SK-N-SH (cell line): ENCODE measurements at regions not wholly inside any gene's neighbourhood (a gene's known extent, or its start where the extent isn't known, plus 50 kb on each side); places are given as distances from the start of the nearest gene placed in this dataset.

Experiments
- CTCF ChIA-PET: fragments of 300-600, 350-600 bp; formaldehyde crosslinking; extraction: SDS; loops from one replicate; lab custom pipeline; 2021; lab: Yijun Ruan, JAX
- POLR2A ChIA-PET: fragments of 350-600 bp; sonication (Branson Sonifier 250); formaldehyde crosslinking; extraction: SDS; loops from one replicate; lab custom pipeline; 2020; ENCODE audit warnings: antibody characterized with exemption, inconsistent platforms; lab: Yijun Ruan, JAX
- DNase-seq: peaks from one replicate; pipeline ENCODE4 v3.0.0; 2012
- H2AFZ ChIP-seq: fragments of 200-600 bp; sonication (generic); 2 replicates; pipeline ENCODE4 v1.8.1; 2016; ENCODE audit warnings: antibody characterized with exemption, mild to moderate bottlenecking, low read depth
- H3F3A ChIP-seq: fragments of 200-600 bp; sonication (generic); replicated peaks from 2 replicates; pipeline ENCODE3; 2016; ENCODE audit warnings: antibody characterized with exemption, mild to moderate bottlenecking; ENCODE audit not compliant: insufficient read depth
- H3K27ac ChIP-seq, 2 experiments: fragments of 200-500 bp in 1 of 2; fragments of 200-600 bp in 1 of 2; sonication (Bioruptor generic) in 1 of 2; sonication (generic), shearing (Covaris generic) in 1 of 2; 2 replicates each; pipeline versions ENCODE4 v1.5.1 to v1.6.1; 2014 to 2016; ENCODE audit warnings: low read depth in 2 of 2, inconsistent platforms in 1 of 2, low read length in 1 of 2, mild to moderate bottlenecking in 1 of 2, mixed read lengths in 1 of 2
- H3K27me3 ChIP-seq: fragments of 200-600 bp; sonication (generic), shearing (Covaris generic); 2 replicates; pipeline ENCODE4 v1.6.1; 2016; ENCODE audit warnings: mixed run types; ENCODE audit not compliant: insufficient read depth
- H3K36me3 ChIP-seq, 2 experiments: fragments of 200-500 bp in 1 of 2; fragments of 200-600 bp in 1 of 2; sonication (Bioruptor generic) in 1 of 2; sonication (generic) in 1 of 2; replicated peaks in 1 of 2; 2 replicates each; pipeline versions ENCODE3 to v1.5.1; 2014 to 2016; ENCODE audit warnings: low read length in 1 of 2, mild to moderate bottlenecking in 1 of 2; ENCODE audit not compliant: insufficient read depth in 2 of 2, control insufficient read depth in 1 of 2
- H3K4me1 ChIP-seq, 2 experiments: fragments of 200-500 bp in 1 of 2; fragments of 200-600 bp in 1 of 2; sonication (Bioruptor generic) in 1 of 2; sonication (generic), shearing (Covaris generic) in 1 of 2; 2 replicates each; pipeline versions ENCODE4 v1.5.1 to v1.6.1; 2014 to 2016; ENCODE audit warnings: low read depth in 1 of 2, low read length in 1 of 2, mixed run types in 1 of 2; ENCODE audit not compliant: insufficient read depth in 2 of 2, control insufficient read depth in 1 of 2
- H3K4me2 ChIP-seq: fragments of 200-600 bp; sonication (generic), shearing (Covaris generic); 2 replicates; pipeline ENCODE4 v1.6.1; 2017; ENCODE audit warnings: mixed run types
- H3K4me3 ChIP-seq, 2 experiments: fragments of 200-500 bp in 1 of 2; fragments of 200-600 bp in 1 of 2; sonication (Bioruptor generic) in 1 of 2; sonication (generic), shearing (Covaris generic) in 1 of 2; 2 replicates each; pipeline versions ENCODE4 v1.5.1 to v1.8.1; 2014 to 2016; ENCODE audit warnings: low read depth in 2 of 2, inconsistent platforms in 1 of 2, low read length in 1 of 2, mild to moderate bottlenecking in 1 of 2, mixed read lengths in 1 of 2, moderate library complexity in 1 of 2
- H3K79me2 ChIP-seq: fragments of 200-600 bp; sonication (generic); 2 replicates; pipeline ENCODE4 v1.8.1; 2017; ENCODE audit warnings: mild to moderate bottlenecking; ENCODE audit not compliant: insufficient read depth
- H3K9ac ChIP-seq: fragments of 200-600 bp; sonication (generic); 2 replicates; pipeline ENCODE4 v1.6.1; 2017; ENCODE audit warnings: mixed run types
- H3K9me2 ChIP-seq: fragments of 200-600 bp; sonication (generic); 2 replicates; pipeline ENCODE4 v1.6.1; 2017; ENCODE audit warnings: mixed run types
- H3K9me3 ChIP-seq: fragments of 200-600 bp; sonication (generic); 2 replicates; pipeline ENCODE4 v1.6.1; 2017; ENCODE audit warnings: mixed run types, mild to moderate bottlenecking, moderate library complexity
- H4K20me1 ChIP-seq: fragments of 200-600 bp; sonication (generic); 2 replicates; pipeline ENCODE4 v1.6.1; 2017; ENCODE audit warnings: mild to moderate bottlenecking, mixed run types; ENCODE audit not compliant: insufficient read depth
- ELF1 ChIP-seq: IDR thresholded peaks from 2 replicates; pipeline ENCODE4 v1.4.0; 2012
- FOSL2 ChIP-seq: IDR thresholded peaks from 2 replicates; pipeline ENCODE4 v1.4.0; 2012; ENCODE audit warnings: low read depth, mild to moderate bottlenecking, moderate library complexity, borderline replicate concordance
- FOXJ3 ChIP-seq: sonication (generic); formaldehyde crosslinking; IDR thresholded peaks from 2 replicates; pipeline ENCODE4 v1.5.1; 2020; ENCODE audit warnings: mild to moderate bottlenecking, missing genetic modification reagents
- GABPA ChIP-seq: IDR thresholded peaks from 2 replicates; pipeline ENCODE4 v1.4.0; 2012; ENCODE audit warnings: low read depth, mild to moderate bottlenecking
- GATA2 ChIP-seq: sonication (generic); formaldehyde crosslinking; IDR thresholded peaks from 2 replicates; pipeline ENCODE4 v1.5.0; 2020; ENCODE audit warnings: mild to moderate bottlenecking, missing genetic modification reagents
- MAX ChIP-seq: IDR thresholded peaks from 2 replicates; pipeline ENCODE4 v1.4.0; 2012; ENCODE audit warnings: low read depth
- MXI1 ChIP-seq: IDR thresholded peaks from 2 replicates; pipeline ENCODE4 v1.6.1; 2012; ENCODE audit warnings: mild to moderate bottlenecking, low read depth, low read length, improper control_type of control experiment
- NFIC ChIP-seq: IDR thresholded peaks from 2 replicates; pipeline ENCODE4 v1.4.0; 2012; ENCODE audit warnings: borderline replicate concordance
- NRF1 ChIP-seq: IDR thresholded peaks from 2 replicates; pipeline ENCODE4 v1.6.1; 2012; ENCODE audit warnings: low read depth, mild to moderate bottlenecking, low read length
- POLR2AphosphoS5 ChIP-seq: IDR thresholded peaks from 2 replicates; pipeline ENCODE4 v1.6.1; 2012; ENCODE audit warnings: low read depth, low read length
- RAD21 ChIP-seq: IDR thresholded peaks from 2 replicates; pipeline ENCODE4 v1.6.1; 2012; ENCODE audit warnings: mild to moderate bottlenecking, low read length
- RCOR1 ChIP-seq: fragments of 150-350 bp; IDR thresholded peaks from 2 replicates; pipeline ENCODE4 v1.6.1; 2017; ENCODE audit warnings: antibody characterized with exemption, low read length
- RFX5 ChIP-seq: IDR thresholded peaks from 2 replicates; pipeline ENCODE4 v1.6.1; 2012; ENCODE audit warnings: mild to moderate bottlenecking, improper control_type of control experiment, low read length
- SIN3A ChIP-seq: IDR thresholded peaks from 2 replicates; pipeline ENCODE4 v1.6.1; 2012; ENCODE audit warnings: low read depth, mild to moderate bottlenecking, low read length, moderate library complexity, borderline replicate concordance
- SMC3 ChIP-seq: IDR thresholded peaks from 2 replicates; pipeline ENCODE4 v1.6.1; 2012; ENCODE audit warnings: low read depth, low read length, improper control_type of control experiment
- TCF12 ChIP-seq: IDR thresholded peaks from 2 replicates; pipeline ENCODE4 v1.4.0; 2012
- TEAD4 ChIP-seq: IDR thresholded peaks from 2 replicates; pipeline ENCODE4 v1.4.0; 2012; ENCODE audit warnings: mild to moderate bottlenecking, borderline replicate concordance; ENCODE audit not compliant: insufficient read depth
- WGBS: methylation state at CpG from one replicate; pipeline ENCODE4 v1.1.6; 2017; ENCODE audit warnings: low lambda C conversion rate; 5-methylcytosine and 5-hydroxymethylcytosine counted together
- TF ChIP-seq, protein P1 (sequence below): IDR thresholded peaks from 2 replicates; pipeline ENCODE4 v1.4.0; 2012; ENCODE audit warnings: low read depth, borderline replicate concordance
- TF ChIP-seq, protein P2 (sequence below): fragments of 200-600 bp; sonication (generic); IDR thresholded peaks from 2 replicates; pipeline ENCODE4 v1.6.1; 2017; ENCODE audit warnings: antibody characterized with exemption, mild to moderate bottlenecking, moderate library complexity
- TF ChIP-seq, protein P3 (sequence below): IDR thresholded peaks from 2 replicates; pipeline ENCODE4 v1.6.1; 2012; ENCODE audit warnings: mild to moderate bottlenecking, low read depth, low read length, moderate library complexity
- TF ChIP-seq, protein P4 (sequence below): IDR thresholded peaks from 2 replicates; pipeline ENCODE4; 2012
- TF ChIP-seq, protein P5 (sequence below): fragments of 150-350 bp; IDR thresholded peaks from 2 replicates; pipeline ENCODE4 v1.6.1; 2016; ENCODE audit warnings: mild to moderate bottlenecking, low read depth, low read length

GRCh38 chr7:9621927-9622326 is 1188.5 kb downstream of the NXPH1 start:
- TF ChIP-seq, protein P1, sequence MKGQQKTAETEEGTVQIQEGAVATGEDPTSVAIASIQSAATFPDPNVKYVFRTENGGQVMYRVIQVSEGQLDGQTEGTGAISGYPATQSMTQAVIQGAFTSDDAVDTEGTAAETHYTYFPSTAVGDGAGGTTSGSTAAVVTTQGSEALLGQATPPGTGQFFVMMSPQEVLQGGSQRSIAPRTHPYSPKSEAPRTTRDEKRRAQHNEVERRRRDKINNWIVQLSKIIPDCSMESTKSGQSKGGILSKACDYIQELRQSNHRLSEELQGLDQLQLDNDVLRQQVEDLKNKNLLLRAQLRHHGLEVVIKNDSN, result no peak
- no peak for TF ChIP-seq SIN3A
- no peak for TF ChIP-seq FOXJ3 (CRISPR knock-in tag)
- no peak for TF ChIP-seq TEAD4
- TF ChIP-seq, protein P2, sequence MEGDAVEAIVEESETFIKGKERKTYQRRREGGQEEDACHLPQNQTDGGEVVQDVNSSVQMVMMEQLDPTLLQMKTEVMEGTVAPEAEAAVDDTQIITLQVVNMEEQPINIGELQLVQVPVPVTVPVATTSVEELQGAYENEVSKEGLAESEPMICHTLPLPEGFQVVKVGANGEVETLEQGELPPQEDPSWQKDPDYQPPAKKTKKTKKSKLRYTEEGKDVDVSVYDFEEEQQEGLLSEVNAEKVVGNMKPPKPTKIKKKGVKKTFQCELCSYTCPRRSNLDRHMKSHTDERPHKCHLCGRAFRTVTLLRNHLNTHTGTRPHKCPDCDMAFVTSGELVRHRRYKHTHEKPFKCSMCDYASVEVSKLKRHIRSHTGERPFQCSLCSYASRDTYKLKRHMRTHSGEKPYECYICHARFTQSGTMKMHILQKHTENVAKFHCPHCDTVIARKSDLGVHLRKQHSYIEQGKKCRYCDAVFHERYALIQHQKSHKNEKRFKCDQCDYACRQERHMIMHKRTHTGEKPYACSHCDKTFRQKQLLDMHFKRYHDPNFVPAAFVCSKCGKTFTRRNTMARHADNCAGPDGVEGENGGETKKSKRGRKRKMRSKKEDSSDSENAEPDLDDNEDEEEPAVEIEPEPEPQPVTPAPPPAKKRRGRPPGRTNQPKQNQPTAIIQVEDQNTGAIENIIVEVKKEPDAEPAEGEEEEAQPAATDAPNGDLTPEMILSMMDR, result no peak
- TF ChIP-seq SMC3, result no peak
- TF ChIP-seq, protein P3, sequence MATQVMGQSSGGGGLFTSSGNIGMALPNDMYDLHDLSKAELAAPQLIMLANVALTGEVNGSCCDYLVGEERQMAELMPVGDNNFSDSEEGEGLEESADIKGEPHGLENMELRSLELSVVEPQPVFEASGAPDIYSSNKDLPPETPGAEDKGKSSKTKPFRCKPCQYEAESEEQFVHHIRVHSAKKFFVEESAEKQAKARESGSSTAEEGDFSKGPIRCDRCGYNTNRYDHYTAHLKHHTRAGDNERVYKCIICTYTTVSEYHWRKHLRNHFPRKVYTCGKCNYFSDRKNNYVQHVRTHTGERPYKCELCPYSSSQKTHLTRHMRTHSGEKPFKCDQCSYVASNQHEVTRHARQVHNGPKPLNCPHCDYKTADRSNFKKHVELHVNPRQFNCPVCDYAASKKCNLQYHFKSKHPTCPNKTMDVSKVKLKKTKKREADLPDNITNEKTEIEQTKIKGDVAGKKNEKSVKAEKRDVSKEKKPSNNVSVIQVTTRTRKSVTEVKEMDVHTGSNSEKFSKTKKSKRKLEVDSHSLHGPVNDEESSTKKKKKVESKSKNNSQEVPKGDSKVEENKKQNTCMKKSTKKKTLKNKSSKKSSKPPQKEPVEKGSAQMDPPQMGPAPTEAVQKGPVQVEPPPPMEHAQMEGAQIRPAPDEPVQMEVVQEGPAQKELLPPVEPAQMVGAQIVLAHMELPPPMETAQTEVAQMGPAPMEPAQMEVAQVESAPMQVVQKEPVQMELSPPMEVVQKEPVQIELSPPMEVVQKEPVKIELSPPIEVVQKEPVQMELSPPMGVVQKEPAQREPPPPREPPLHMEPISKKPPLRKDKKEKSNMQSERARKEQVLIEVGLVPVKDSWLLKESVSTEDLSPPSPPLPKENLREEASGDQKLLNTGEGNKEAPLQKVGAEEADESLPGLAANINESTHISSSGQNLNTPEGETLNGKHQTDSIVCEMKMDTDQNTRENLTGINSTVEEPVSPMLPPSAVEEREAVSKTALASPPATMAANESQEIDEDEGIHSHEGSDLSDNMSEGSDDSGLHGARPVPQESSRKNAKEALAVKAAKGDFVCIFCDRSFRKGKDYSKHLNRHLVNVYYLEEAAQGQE, result no peak
- no peak for TF ChIP-seq NRF1
- TF ChIP-seq, protein P4, sequence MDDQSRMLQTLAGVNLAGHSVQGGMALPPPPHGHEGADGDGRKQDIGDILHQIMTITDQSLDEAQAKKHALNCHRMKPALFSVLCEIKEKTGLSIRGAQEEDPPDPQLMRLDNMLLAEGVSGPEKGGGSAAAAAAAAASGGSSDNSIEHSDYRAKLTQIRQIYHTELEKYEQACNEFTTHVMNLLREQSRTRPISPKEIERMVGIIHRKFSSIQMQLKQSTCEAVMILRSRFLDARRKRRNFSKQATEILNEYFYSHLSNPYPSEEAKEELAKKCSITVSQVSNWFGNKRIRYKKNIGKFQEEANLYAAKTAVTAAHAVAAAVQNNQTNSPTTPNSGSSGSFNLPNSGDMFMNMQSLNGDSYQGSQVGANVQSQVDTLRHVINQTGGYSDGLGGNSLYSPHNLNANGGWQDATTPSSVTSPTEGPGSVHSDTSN, result no peak
- no peak for DNase-seq
- peaks cover 15% of the 10 kb centered on the region for H3K9me3 ChIP-seq
- ChIA-PET POLR2A (no interaction called here), CTCF (no interaction called here)
- no peak overlapping the region for H3K4me2 ChIP-seq
- no peaks in the 10 kb centered on the region for H3K79me2 ChIP-seq
- no peaks in the 10 kb centered on the region for H3F3A ChIP-seq
- no peak overlapping the region for H2AFZ ChIP-seq
- no peak overlapping the region for H3K9ac ChIP-seq
- H3K9me2 ChIP-seq, result no peaks in the 10 kb centered on the region
- no peak overlapping the region for H3K4me3 ChIP-seq
- H3K27me3 ChIP-seq, result no peaks in the 10 kb centered on the region
- no peak overlapping the region for H3K27ac ChIP-seq
- H4K20me1 ChIP-seq, result no peaks in the 10 kb centered on the region
- H3K36me3 ChIP-seq, result no peaks in the 10 kb centered on the region
- no peaks in the 10 kb centered on the region for H3K4me1 ChIP-seq
- 56% methylated on average over 9 of the region's 9 CpGs for WGBS

GRCh38 chr7:9625953-9626352 is 1192.5 kb downstream of the NXPH1 start:
- no peak for DNase-seq
- Histone ChIP-seq H3K4me1 (no peaks in the 10 kb centered on the region), H3K36me3 (no peaks in the 10 kb centered on the region), H3F3A (no peaks in the 10 kb centered on the region), H3K9me3 (peaks cover 4% of the 10 kb centered on the region; the same call in 1 of the 2 replicates), H3K79me2 (no peaks in the 10 kb centered on the region), H3K27me3 (no peaks in the 10 kb centered on the region), H3K4me3 (no peak overlapping the region), H3K4me2 (no peak overlapping the region), H3K27ac (no peak overlapping the region), H3K9ac (no peak overlapping the region), H2AFZ (no peak overlapping the region), H3K9me2 (no peaks in the 10 kb centered on the region), H4K20me1 (no peaks in the 10 kb centered on the region)
- ChIA-PET CTCF (interaction anchor here (0.6 kb wide), 1 partner anchor 13 kb away, joined by 3 read pairs; no protein-coding TSS in a partner anchor), POLR2A (no interaction called here)
- TF ChIP-seq RAD21 (no peak), TCF12 (no peak), NFIC (no peak), MXI1 (no peak), GABPA (no peak), FOXJ3 (CRISPR knock-in tag) (no peak), RCOR1 (no peak), RFX5 (no peak), FOSL2 (no peak), ELF1 (no peak), MAX (no peak), GATA2 (no peak), POLR2AphosphoS5 (no peak)
- TF ChIP-seq, protein P5, sequence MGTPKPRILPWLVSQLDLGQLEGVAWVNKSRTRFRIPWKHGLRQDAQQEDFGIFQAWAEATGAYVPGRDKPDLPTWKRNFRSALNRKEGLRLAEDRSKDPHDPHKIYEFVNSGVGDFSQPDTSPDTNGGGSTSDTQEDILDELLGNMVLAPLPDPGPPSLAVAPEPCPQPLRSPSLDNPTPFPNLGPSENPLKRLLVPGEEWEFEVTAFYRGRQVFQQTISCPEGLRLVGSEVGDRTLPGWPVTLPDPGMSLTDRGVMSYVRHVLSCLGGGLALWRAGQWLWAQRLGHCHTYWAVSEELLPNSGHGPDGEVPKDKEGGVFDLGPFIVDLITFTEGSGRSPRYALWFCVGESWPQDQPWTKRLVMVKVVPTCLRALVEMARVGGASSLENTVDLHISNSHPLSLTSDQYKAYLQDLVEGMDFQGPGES, result no peak
- WGBS, result 58% methylated on average over 3 of the region's 3 CpGs
